GM21367 (cell line): ENCODE measurements at regions not wholly inside any gene's neighbourhood (a gene's known extent, or its start where the extent isn't known, plus 50 kb on each side); places are given as distances from the start of the nearest gene placed in this dataset.

ENCODE experiments used
- ATAC-seq: cut with Tn5 transposase; IDR thresholded peaks from one replicate; pipeline ENCODE4 v1.9.1; 2021; ENCODE audit not compliant: unreplicated experiment

- ATAC-seq: no peak
Measured at GRCh38 chr5:107154593-107154992, 516.1 kb downstream of the EFNA5 start.

DNA sequence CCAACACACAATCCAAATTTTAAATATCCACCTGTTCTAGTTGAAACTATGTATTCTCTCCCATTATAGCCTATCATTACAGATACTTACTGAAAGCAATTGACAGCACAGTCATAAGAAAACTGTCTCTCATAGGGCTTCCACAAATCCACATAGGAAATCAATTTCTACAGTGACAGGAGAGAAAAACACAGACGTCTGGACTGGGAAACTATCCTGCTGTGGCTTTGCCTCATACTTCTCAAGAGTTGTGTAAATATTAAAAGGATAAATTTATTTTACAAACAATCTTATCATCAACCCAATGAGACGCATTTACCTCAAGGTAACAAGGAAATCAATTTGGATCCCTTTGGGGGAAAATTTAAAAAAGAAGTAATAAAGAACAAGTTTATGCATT lies 517.5 kb downstream of the EFNA5 start:
- no peak for ATAC-seq

DNA sequence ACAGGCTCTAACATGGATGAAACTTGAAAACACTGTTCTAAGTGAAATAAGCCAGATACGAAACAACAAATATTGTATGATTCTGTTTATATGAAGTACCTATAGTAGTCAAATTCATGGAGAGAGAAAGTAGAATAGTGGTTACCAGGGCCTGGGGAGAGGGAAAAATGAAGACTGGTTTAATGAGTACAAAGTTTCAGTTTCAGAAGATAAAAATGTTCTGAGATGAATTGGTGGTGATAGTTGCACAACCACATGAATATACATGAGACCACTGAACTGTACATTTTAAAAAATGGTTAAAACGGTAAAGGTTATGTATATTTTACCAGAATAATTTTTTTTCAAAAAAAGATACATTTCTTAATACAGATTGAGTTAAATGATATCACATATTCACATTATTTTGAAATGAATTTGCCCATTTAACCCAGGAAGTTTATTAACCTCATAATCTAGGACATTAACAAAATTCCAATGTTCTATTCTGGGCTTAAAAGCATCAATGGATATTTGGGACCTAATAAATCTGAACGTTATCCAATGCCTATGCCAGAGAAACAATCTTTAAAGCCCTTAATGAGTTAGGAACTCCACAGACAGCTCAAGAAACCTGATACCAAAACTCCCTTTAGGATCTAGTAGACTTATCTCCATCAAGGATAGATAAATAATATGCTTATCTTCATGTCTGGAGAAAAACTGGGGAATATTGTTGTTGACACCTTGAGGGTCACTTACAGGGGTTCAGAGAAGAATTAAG lies 521.3 kb downstream of the EFNA5 start:
- ATAC-seq: peak; percentile 86

DNA sequence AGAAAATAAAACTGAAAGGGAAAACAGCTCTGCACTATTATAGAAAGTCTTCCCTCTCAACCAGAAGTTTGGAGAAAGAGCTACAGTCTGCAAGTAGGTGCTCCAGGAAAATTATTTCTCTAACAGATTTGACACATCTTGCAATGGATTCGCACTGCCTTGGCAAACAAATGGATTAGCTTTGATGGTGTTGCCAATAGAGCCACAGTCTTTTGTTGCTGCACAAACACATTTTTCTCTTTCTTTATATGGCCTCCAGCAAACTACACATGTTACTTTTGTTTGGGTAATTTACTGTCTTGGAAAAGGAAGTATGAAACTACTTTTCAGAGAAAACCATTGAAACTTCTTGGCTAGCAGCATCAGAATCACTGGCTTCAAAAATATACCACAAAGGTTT lies 523.1 kb downstream of the EFNA5 start:
- no peak for ATAC-seq

DNA sequence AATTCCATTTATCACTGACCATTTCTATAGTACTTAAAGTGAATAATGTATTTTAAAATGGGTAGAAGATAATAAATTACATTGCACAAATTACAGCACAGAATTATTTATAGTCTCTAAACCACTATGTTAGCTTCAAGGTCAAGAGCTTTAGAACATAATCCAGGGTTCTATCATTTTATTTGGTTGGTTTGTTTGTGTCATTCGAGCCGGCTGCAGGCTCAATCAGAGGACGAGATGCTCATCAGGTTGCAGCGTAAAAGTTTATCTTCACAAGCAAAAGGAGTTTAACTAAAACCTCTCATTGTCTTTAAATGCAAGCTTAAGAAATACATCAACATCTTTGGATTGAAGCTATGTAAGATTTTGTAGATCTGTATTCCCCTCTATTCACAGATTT lies 523.8 kb downstream of the EFNA5 start:
- no peak for ATAC-seq

DNA sequence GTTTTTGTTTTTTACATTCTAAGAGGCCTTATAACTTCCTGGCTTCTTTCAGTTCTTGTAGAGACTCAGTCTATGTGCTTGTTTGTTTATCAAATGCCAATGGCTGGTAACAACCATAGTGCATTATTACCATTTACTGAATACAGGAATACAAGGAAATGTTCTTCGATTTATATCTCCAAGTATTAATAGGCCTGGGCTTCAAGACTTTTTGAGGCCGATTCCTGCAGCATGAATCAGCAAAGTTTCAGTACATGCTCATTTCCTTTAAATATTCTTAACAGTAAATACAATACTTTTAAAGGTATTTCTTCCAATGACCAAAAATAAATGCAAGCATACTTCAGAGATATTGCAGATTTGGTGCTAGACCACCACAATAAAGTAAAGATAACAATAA lies 535.3 kb downstream of the EFNA5 start:
- no peak for ATAC-seq

DNA sequence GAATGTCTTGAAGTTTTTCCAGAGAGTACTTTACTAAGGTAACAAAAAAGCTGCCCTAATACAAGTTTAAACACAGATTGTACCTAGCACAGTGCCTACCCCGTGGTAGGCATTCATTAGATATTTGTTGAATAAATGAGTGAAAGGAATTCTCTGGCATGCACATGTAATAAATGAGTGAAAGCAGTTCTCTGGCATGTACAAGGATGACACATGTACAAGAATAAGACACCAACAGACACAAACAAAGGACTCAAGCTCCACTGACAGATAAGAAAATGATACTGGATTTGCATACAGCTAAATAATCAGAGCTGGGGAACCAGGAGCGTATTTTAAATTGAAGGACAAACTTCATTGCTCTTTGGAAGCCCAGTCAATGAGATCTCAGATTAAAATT lies 535.8 kb downstream of the EFNA5 start:
- no peak for ATAC-seq

DNA sequence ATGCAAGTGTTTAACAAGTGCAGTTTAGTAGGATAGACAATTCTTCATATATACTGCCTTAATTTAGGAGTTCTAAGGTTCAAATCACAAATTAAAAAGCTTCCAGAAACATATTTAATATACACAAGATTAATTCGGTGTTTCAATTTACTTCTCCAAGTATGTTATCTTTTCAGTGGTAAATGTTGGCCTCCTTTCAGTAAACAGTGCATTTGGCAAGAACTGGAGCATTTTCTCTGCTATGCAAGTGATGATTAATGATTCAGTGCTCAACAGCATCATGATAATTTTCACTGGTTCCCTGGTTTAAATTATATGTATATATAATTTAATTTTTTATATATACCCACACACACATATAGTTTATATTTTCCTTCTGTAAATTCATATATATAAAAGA lies 541.7 kb downstream of the EFNA5 start:
- no peak for ATAC-seq

DNA sequence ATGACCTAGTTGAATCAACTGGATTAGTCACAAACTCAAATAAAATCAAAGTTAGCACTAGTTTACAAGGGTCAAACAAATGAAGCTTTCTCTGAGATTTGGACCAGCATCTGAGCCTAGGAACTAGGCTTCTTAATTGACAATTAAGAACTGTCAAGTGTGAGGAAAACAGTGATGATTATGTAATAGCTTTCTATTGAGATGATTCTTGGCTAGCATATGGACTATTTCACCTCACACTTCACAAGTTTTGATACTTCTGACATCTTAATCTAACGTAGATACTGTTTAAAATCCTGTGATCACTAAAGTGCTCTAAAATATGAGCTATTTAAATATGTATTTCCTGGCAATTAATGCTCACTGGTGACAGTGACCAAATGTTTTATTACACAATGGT lies 542.9 kb downstream of the EFNA5 start:
- ATAC-seq: no peak

DNA sequence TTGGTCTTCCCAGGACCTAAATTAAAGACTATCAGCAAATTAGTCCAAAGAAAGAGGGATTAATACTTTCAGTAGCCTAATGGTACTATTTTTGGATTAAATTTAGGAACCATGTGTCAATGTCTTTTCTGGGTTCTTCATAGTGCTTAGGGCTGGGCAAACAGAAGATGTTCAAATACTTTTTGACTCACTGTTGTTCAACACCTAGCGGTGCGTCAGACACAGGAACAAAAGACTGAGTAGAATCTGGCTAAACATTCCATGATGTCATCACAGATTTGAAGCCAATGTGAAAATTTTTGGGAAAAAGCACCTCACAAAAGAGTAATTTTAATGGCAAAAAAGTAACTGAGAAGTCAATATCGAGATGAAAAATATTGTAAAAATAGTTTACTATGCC lies 544.4 kb downstream of the EFNA5 start:
- no peak for ATAC-seq

DNA sequence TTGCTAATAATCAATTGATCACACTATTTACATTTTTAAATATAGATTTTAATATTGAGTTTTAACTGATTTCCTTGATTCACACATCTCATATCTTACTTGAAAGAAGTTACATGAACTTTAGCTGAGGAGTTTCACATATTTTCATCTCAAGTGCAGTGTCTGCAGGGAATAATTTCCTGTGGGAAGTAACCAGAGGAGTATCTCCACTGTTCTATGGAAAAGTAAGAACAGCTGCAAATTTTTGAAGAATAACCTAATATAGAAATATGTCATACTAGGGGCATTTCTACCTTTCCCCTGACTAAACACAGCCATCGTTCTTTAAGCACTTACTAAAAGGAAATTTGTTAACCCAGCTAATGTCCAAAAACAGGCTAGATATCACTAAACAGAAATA lies 546.4 kb downstream of the EFNA5 start:
- ATAC-seq: no peak

DNA sequence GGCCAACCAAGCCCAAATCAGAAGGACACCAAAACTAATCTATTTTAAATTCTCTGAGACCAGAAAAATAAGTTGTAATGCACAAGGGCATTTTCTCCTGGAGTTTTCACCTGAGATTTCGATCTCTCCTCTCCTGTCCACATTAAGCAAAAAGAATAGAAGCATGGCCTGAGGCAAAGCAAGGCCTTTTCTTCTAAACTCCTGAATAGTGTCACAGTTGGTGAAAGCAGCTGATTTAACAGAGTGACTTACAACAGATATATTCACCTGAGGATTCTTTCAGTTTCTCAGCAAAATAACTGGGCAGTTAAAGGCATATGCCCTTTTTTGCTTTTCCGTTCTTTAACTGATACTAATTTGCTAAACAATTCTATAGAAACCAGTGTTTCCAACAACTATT lies 547.7 kb downstream of the EFNA5 start:
- ATAC-seq: no peak

DNA sequence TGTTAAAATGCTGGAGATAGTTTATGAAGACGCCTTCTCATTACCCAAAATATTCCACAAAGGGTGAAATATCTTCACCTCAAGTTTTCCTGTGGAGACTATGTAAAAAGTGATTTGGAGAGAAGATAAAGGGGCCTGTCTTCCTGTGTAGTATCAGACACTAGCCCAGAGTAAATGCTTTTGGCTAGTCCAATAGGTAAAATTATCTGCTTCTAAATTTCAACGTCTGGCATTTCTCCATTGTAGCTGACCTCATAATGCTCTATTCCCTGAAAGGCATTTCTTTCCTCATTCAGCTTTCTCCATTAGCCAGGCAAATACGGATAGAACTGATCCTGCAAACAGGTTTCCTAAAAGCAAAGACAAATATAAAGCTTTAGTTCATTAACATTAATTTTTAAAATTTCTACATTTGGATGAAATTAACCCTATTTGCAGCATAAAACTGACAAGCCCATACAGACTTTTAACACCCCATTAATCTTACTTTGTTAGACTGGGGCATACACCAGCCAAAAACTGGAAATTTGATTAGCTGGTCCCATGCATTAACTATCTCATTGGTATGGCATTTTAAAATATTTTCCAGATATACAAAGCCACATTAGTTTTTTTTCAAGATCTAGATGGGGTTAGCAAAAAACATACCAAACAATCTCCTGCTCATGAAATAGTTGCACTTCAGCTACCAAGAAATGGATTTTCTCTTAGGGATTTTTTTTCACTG lies 548.8 kb downstream of the EFNA5 start:
- ATAC-seq: no peak

DNA sequence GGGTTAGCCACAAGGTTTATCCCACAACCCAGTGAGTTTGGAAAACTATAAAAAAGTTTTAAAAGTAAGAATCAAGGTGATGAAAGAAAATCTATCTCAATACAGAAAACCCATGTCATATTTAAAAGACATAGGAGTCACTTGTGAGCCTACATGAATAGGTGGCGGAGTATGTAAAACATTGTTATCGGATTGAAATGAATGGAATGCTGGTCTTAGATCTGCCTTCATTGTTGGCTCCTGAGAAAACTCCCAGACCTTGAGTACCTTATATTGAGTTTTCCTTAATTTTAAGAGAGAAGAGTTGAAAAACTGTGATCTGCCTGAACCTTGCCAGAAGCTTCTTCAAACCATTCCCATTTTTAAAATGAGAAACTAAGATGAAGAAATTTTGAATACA lies 551.1 kb downstream of the EFNA5 start:
- ATAC-seq: no peak

GRCh38 chr5:107118184-107119019 lies 552.3 kb downstream of the EFNA5 start:
- ATAC-seq: no peak

DNA sequence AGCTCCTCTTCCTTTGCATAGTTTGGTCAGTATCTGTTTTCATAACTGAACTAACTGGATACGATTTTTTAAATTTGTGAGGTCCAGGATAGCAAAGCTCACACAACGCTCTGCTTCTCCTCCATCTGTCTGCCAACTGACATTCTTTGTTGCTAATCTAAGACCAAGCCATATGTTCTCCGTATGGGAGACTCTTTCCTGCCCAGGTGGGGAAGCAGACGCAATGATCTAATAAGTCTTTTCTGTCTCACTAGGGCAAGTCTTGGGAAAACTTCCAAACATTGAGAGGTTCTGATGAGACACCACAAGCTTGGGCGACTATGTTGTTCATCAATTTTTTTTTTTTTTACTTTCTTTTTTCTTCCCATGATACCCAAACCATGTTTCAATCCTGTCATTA lies 558.5 kb downstream of the EFNA5 start:
- no peak for ATAC-seq

GRCh38 chr5:107104040-107104995 lies 566.4 kb downstream of the EFNA5 start:
- no peak for ATAC-seq

DNA sequence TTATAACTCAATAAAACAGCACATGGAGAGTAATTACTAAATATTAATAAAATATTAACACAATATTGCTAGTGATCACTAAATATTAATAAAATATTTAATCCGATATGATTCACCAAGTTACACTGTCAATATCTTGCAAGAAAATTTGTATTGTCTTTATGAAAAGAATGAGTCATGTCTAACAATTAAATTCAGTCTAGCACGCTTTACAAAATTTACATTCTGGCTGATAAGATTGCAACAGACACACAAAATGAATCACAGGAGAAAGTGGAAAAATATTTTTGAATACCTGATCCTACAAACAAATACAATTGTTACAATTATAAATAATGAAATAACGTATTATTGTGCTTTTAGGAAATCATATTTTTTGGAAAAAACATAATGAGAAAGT lies 567.2 kb downstream of the EFNA5 start:
- ATAC-seq: no peak

- no peak for ATAC-seq
Measured at GRCh38 chr5:107100121-107100520, 570.6 kb downstream of the EFNA5 start.

DNA sequence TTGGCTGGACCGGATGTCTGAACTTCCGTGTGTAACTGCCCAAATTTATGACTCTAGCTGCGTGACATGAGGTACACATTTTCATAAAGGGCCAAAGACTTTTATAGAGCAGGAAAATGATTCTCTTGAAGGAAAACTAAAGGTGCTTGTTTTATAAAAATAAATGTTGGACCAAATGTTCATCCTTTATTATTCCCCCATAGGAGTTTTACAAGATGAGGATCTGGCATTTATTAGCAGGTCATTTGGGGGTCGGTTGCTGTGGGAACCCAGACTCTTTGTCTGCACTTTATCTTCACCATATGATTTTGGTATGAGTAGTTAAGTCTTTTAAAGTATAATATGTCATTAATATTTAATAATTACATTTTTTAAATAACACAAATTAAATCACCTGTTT lies 571.2 kb downstream of the EFNA5 start:
- ATAC-seq: no peak

- ATAC-seq: no peak
Measured at GRCh38 chr5:107092695-107093094, 578.0 kb downstream of the EFNA5 start.
